ENCODE measurements at regions not wholly inside any gene's neighbourhood (a gene's known extent, or its start where the extent isn't known, plus 50 kb on each side); places are given as distances from the start of the nearest gene placed in this dataset.
A peak's percentile ranks its signal among the peaks of the same experiment; 100 is the strongest.
"Not testable (repeated sequence)": the region's sequence is repeated elsewhere in the genome, so short reads cannot be mapped to it uniquely, and the experiment has no call there.

DNA sequence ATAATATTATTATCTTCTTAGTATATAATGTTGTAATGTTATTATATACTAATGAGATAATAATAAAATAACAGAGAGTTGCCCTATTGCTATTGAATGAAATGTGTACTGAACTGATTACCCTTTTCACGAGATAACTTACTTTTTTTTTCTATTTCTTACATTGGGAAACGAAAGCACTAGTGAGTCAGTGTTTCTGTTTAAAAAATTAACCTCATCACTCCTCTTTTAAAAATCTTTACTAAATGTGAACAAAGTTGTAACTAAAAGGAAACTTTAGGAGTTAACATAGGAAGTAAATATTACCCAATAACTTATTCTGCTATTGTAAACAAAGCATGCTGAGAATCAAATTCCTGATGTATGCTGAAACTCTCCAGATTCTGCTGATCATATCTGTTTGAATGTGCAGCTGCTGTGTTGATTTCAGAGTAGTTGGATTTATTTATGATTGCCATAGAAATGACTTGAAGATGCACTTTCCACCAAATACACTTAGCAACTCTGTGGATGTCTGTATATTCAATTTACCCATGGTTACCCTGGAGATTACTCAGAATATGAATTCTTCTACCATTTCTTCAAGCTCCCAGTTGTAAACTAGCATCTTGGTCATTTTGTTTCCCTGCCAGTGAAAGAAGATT lies 523.4 kb downstream of the TENT5A start:
- DNase-seq, result no peak

DNA sequence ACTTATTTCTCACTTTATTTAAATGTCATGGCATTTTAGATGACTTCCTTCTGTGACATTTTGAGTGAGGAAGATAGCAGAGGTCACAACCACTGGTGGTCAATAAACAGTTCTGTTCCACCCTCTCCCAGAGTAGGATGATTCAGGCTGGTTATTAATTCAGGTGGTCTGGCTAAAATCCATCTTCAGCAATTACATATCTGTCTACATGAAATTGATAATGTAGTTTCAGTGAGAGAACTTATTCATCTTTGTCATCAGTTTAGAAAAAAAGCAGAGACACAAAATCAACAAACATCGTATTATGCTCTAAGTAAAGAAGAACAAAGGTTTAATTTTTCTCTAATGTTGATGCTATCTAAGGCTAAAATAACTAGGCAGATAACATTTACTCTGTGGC lies 525.5 kb downstream of the TENT5A start:
- DNase-seq, result no peak

DNA sequence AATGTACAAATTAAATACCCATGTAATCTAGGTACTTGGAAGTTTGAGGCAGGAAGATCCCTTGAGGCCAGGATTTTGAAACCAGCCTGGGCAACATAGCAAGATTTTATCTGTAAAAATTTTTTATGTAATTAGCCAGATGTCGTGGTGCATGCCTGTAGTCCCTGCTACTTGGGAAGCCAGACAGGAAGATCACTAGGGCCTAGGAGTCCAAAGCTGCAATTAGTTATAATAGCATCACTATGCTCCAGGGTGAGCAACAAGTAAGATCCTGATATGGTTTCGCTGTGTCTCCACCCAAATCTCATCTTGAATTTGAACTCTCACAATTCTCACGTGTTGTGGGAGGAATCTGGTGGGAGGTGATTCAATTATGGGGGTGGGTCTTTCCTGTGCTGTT lies 535.8 kb downstream of the TENT5A start:
- no peak for DNase-seq

- DNase-seq, result no peak
Measured at GRCh38 chr6:81215092-81215432, 537.4 kb downstream of the TENT5A start.

DNA sequence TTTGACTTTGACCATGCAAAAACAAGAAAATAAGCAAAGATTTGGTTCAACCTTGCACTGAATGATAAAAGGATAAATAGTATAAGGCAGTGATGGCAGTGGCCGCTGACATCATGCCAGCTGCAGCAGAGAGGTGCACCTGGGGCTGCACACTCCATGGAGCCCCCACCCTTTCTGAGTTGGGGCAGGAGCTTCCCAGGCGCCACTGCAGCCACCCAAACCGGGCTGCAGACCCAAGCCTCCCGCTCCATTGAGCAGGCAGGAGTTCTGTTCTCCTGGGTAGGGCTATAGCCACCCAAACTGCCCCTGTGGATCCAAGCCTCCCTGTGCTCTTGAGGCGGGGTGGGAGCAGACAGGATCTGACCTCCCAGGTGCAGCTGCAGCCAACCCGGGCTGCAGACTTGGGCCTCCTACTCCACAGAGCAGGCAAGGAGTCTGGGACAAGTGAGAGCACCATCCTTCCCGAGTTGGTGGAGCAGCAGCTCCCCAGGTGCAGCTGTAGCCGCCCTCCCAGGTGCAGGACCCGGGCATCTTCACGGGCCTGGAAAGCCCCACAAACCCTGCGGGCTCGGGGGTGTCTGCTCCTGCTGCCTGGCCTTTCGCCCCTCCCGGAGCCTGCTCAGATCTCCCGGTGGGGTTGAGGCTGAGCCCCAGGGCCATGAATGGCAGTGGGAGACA lies 537.9 kb downstream of the TENT5A start:
- no peak for DNase-seq

GRCh38 chr6:81204731-81205130 lies 547.8 kb downstream of the TENT5A start:
- no peak for DNase-seq

GRCh38 chr6:81194374-81194773 lies 558.1 kb downstream of the TENT5A start:
- no peak for DNase-seq

GRCh38 chr6:81172056-81172740 lies 580.3 kb downstream of the TENT5A start:
- DNase-seq, result no peak

DNA sequence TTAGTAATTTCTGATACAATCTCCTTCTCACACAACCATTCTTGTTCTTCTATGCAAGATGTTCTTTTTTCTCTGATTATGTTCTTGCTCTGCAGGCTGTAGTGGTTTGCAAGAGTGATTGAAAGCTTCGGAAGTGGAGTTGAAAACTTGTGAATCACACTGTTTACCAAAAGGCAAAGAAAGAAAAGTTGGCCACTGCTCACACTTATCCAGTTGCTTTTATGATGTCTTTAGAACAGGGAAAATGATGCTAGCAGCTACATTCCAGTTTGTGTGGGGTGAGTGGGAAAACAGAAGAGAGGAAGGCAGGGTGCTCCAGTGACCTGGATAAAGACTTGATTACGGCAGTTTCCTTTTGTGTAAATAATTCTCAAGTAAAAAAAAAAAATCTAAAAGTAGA lies 583.3 kb downstream of the TENT5A start:
- no peak for DNase-seq

DNA sequence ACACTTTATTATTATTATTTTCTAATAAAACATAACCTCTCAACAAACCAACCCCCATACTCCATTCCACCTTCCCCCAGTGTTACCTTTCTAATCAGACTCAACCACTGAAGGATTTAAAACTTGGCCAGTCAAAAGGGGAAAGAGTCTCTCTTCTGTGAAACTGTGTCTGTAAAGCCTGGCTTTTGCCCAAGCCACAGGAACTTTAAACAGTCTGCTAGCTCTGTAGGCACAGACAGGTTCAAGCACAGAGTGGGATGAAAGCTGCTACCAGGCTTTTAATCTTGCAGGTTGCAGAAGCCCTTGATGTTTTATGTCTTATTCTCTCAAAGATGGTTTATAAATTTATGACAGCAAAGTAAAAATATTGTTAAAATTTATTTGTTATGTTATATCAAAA lies 585.7 kb downstream of the TENT5A start:
- DNase-seq, result no peak

DNA sequence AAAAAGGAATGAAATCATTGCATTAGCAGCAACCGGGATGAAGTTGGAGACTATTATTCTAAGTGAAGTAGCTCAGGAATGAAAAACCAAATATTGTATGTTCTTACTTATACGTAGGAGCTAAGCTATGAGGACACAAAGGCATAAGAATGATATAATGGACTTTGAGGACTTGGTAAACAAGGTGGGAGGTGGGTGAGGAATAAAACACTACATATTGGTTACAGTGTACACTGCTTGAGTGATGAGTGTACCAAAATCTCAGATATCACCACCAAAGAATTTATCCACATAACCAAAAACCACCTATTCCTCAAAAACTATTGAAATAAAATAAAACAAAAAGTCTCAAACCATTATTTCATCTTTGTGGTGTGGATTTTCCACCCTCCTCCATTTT lies 593.5 kb downstream of the TENT5A start:
- DNase-seq, result no peak

- DNase-seq, result no peak
Measured at GRCh38 chr6:81148751-81149150, 603.7 kb downstream of the TENT5A start.

GRCh38 chr6:81145506-81145905 lies 607.0 kb downstream of the TENT5A start:
- DNase-seq, result no peak

GRCh38 chr6:81144346-81144745 lies 608.1 kb downstream of the TENT5A start:
- DNase-seq, result no peak

DNA sequence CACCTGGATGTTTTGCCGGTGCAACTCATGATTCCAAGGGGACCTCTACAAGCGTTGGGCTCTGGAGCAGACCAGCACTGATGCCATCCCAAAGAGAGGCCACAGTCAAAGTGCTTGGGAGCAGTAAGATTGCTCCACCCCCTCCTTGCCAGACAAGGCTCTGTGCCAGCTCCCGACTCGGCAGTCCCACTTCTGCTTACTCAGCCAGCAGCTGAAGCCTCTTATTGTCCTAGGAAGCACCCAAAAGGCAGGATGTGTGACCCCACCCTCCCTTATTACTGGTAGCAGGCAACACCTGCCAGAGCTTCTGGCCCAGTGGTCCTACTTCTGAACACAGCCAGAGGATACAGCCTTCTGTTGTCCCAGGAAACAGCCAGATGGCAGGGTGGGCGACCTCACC lies 614.2 kb downstream of the TENT5A start:
- DNase-seq, result peak; percentile 37

DNA sequence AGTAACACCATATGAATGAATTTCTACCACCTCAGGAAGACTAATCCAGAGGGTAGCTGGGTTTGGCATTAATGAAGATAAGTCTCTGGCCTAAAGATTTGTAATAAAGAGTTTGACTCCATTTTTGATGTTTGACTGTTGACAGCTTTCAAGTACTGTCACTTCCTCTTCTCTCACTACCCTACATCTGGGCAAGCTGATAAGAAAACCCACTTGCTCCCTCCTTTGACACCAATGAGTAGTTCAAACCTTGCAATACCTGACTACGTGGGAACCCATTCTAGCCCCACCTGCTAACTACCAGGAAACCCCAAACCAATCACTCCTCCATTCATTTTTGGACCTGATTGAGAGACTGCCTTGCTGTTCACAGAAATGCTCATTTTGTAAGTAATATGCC lies 621.5 kb downstream of the TENT5A start:
- DNase-seq, result no peak

GRCh38 chr6:81130061-81130460 lies 622.4 kb downstream of the TENT5A start:
- DNase-seq, result no peak

DNA sequence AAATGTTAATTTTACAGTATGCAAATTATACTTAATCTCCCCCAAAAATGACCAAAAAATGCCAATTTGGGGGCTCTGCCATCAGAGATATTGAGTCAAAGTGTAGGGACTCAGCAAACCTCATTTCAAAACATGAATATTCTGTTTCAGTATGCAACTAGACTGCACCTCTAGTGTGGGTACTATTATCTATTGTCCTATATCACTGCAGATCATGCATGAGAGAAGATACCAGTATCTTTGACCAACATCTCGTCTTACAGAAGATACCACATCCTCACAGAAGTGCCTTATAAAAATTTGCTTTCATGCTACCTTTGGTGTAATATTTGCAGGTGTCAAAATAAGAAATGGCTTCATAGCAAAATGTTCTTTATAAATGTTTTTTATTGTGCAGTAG lies 623.8 kb downstream of the TENT5A start:
- no peak for DNase-seq

GRCh38 chr6:81126150-81126549 lies 626.3 kb downstream of the TENT5A start:
- DNase-seq, result no peak

DNA sequence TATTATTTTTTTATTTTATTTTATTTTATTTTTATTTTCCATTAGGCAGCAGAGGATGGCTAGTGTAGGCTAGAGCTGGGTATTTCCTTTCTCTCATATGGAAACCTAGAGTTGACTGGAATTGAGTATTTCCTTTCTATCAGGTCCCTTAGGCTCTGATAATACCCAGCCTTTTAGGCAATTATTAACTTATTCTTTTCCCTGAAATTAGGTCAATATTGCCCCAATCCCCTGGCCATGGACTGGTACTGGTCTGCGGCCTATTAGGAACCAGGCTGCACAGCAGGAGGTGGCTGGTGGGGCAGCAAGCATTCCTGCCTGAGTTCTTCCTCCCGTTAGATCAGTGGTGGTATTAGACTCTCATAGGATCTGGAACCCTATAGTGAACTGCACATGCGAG lies 632.2 kb downstream of the TENT5A start:
- DNase-seq, result no peak

DNA sequence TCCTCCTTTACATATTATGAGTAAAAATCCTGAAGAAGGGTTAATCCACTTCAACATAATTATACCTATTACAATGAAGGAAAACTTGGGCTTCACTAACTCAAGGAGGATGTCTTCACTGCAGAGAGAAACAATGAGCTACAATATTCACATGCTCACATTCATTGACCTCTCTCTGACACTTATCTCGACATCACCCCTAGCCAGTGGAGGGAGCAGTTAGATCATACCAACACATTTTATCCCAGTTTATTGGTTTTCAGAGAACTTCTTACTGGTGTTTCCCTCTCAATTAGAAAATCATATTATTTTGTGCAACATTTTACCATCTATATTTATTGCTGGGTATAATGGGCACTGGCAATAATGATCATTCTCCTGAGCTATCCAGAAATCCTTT lies 646.5 kb downstream of the TENT5A start:
- DNase-seq, result no peak

- DNase-seq, result no peak
Measured at GRCh38 chr6:81098109-81098814, 654.2 kb downstream of the TENT5A start.

- not testable (repeated sequence) for DNase-seq
Measured at GRCh38 chr6:81096464-81096863, 656.0 kb downstream of the TENT5A start.

GRCh38 chr6:81093051-81093450 lies 659.4 kb downstream of the TENT5A start:
- no peak for DNase-seq
